Muscle layer of colon (tissue), 2 donors: ENCODE measurements at regions not wholly inside any gene's neighbourhood (a gene's known extent, or its start where the extent isn't known, plus 50 kb on each side); places are given as distances from the start of the nearest gene placed in this dataset.

Experiments used
- H3K27ac ChIP-seq: one replicate; pipeline ENCODE4 v1.7.0; 2013; ENCODE audit warnings: low read depth, mild to moderate bottlenecking, low read length, moderate library complexity
- H3K27me3 ChIP-seq, 2 donors: one replicate each; pipeline ENCODE4 v1.7.0; 2013; ENCODE audit warnings: low read length in 2 of 2, mild to moderate bottlenecking in 2 of 2; ENCODE audit not compliant: insufficient read depth in 2 of 2, control insufficient read depth in 1 of 2
- H3K36me3 ChIP-seq: one replicate; pipeline ENCODE4 v1.7.0; 2013; ENCODE audit warnings: mild to moderate bottlenecking, low read length; ENCODE audit not compliant: insufficient read depth
- H3K4me1 ChIP-seq: one replicate; pipeline ENCODE4 v1.7.0; 2013; ENCODE audit warnings: mild to moderate bottlenecking, low read length; ENCODE audit not compliant: insufficient read depth
- H3K4me3 ChIP-seq, 2 donors: one replicate each; pipeline ENCODE4 v1.7.0; 2013; ENCODE audit warnings: low read length in 2 of 2, low read depth in 1 of 2, mild to moderate bottlenecking in 1 of 2, moderate library complexity in 1 of 2
- H3K9ac ChIP-seq: one replicate; pipeline ENCODE4 v1.7.0; 2013; ENCODE audit warnings: low read length
- H3K9me3 ChIP-seq: one replicate; pipeline ENCODE4 v1.7.0; 2013; ENCODE audit warnings: mild to moderate bottlenecking, low read length
- donor health status: abdominal sarcoma.
- donor health status: Adenocarcinoma of cecum.

DNA sequence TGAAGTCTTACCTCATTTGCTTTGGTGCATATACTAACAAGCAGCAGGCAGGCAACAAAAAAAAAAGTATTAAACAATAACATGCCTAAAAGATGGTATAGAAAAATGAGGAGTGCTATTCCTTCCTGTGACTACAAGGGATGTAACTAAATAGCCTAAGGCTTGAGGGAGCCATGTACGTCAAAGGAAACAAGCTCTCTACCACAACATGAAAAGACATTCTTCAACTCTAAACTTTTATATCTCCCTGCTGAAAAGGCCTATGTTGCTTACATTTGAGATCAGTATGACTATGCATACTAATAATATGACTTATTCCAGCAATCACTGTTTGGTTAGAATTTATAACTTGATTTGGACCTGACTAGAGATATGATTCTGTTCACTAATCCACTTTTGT, 347.9 kb downstream of the ADCYAP1 start:
- H3K9ac ChIP-seq, result no peak overlapping the region
- H3K4me1 ChIP-seq, result no peaks in the 10 kb centered on the region
- no peaks in the 10 kb centered on the region for H3K36me3 ChIP-seq
- H3K9me3 ChIP-seq, result no peaks in the 10 kb centered on the region
- no peaks in the 10 kb centered on the region for H3K27me3 ChIP-seq
- H3K4me3 ChIP-seq, result no peak overlapping the region
- H3K27ac ChIP-seq, result no peak overlapping the region

DNA sequence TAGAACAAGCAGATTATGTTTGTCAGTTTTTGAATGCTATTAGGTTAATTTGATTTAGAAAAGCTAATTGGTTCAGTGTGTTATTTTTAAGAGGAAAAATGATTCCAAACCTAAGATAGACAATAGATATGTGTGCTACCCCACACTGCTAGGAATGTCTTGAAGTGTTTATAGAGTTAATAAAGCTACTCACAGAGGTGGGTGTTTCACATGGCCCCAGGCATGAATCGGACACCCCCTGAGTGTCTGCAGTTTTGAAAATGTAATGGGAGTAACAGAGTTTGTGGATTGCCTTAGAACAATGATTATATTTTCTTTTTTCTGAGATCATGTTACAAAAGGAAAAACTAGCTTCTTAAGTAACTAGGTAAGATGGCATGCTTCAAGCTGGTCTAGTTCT, 348.3 kb downstream of the ADCYAP1 start:
- no peaks in the 10 kb centered on the region for H3K36me3 ChIP-seq
- H3K4me1 ChIP-seq, result no peaks in the 10 kb centered on the region
- H3K9ac ChIP-seq, result no peak overlapping the region
- no peaks in the 10 kb centered on the region for H3K27me3 ChIP-seq
- no peak overlapping the region for H3K4me3 ChIP-seq
- H3K9me3 ChIP-seq, result no peaks in the 10 kb centered on the region
- H3K27ac ChIP-seq, result no peak overlapping the region

- Histone ChIP-seq H3K9ac (no peak overlapping the region), H3K4me3 (no peak overlapping the region), H3K36me3 (no peaks in the 10 kb centered on the region), H3K9me3 (no peaks in the 10 kb centered on the region), H3K4me1 (no peaks in the 10 kb centered on the region), H3K27me3 (no peaks in the 10 kb centered on the region), H3K27ac (no peak overlapping the region)
Measured at GRCh38 chr18:1253827-1254226, 349.2 kb downstream of the ADCYAP1 start.

DNA sequence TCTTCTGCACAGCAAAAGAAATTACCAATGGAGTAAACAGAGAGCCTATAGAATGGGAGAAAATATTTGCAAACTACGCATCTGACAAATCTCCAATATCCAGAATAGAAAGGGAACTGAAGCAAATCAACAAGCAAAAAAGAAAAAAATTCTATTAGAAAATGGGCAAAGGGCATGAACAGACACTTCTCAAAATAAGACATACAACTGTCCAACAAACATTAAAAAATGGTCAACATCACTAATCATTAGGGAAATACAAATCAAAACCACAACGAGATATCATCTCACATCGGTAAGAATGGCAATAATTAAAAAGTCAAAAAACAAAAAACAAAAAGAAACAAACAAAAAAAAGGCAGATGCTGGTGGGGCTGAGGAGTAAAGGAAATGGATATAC, 356.4 kb downstream of the ADCYAP1 start:
- no peaks in the 10 kb centered on the region for H3K9me3 ChIP-seq
- no peaks in the 10 kb centered on the region for H3K36me3 ChIP-seq
- H3K4me1 ChIP-seq, result no peaks in the 10 kb centered on the region
- no peak overlapping the region for H3K9ac ChIP-seq
- no peak overlapping the region for H3K4me3 ChIP-seq
- no peaks in the 10 kb centered on the region for H3K27me3 ChIP-seq
- H3K27ac ChIP-seq, result no peak overlapping the region

GRCh38 chr18:1267021-1267420, 362.4 kb downstream of the ADCYAP1 start:
- Histone ChIP-seq H3K9ac (no peak overlapping the region), H3K36me3 (no peaks in the 10 kb centered on the region), H3K27me3 (no peaks in the 10 kb centered on the region), H3K27ac (no peak overlapping the region), H3K4me3 (no peak overlapping the region), H3K9me3 (no peaks in the 10 kb centered on the region), H3K4me1 (no peaks in the 10 kb centered on the region)

- Histone ChIP-seq H3K9me3 (no peaks in the 10 kb centered on the region), H3K4me3 (no peak overlapping the region), H3K9ac (no peak overlapping the region), H3K36me3 (no peaks in the 10 kb centered on the region), H3K27me3 (no peaks in the 10 kb centered on the region), H3K4me1 (no peaks in the 10 kb centered on the region), H3K27ac (no peak overlapping the region)
Measured at GRCh38 chr18:1270081-1270480, 365.4 kb downstream of the ADCYAP1 start.

DNA sequence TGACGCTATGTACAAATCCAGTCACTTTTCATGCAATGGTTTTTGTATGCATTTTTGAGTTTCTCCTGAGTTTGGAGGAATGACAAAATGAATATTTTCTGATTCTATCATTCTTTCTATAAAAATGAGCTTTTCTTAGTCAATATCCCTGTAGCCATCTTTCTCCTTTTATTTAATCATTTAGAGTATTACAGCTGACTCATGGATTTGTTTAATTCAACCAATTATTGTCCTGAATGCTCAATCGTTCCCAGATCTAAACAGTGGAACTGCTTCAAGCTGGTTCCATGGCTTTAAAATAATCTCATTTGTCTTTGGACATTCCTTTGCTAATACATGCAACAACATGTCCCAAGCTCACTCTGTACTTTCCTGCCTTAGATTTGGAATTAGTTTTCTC, 368.8 kb downstream of the ADCYAP1 start:
- H3K27ac ChIP-seq, result no peak overlapping the region
- no peaks in the 10 kb centered on the region for H3K27me3 ChIP-seq
- H3K9ac ChIP-seq, result no peak overlapping the region
- no peak overlapping the region for H3K4me3 ChIP-seq
- no peaks in the 10 kb centered on the region for H3K4me1 ChIP-seq
- no peaks in the 10 kb centered on the region for H3K36me3 ChIP-seq
- H3K9me3 ChIP-seq, result no peaks in the 10 kb centered on the region

DNA sequence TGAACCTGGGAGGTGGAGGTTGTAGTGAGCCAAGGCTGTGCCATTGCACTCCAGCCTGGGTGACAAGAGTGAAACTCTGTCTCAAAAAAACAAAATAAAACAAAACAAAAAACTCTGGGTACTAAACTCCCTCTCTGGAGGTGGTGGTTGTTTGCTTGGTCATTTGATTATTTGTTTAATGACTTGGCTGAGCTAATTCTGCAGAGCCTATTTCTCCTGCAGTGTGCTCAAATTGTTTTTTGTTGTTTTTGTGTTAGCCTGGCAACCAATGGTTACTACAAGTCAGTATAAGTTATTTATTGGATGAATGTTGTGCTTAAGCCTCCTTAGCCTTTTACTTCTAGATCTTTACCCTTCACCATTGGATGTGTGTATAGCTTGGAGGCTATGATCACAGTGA, 387.5 kb downstream of the ADCYAP1 start:
- H3K27me3 ChIP-seq, result no peaks in the 10 kb centered on the region
- H3K36me3 ChIP-seq, result no peaks in the 10 kb centered on the region
- H3K27ac ChIP-seq, result no peak overlapping the region
- no peak overlapping the region for H3K4me3 ChIP-seq
- H3K9me3 ChIP-seq, result no peaks in the 10 kb centered on the region
- no peaks in the 10 kb centered on the region for H3K4me1 ChIP-seq
- no peak overlapping the region for H3K9ac ChIP-seq

DNA sequence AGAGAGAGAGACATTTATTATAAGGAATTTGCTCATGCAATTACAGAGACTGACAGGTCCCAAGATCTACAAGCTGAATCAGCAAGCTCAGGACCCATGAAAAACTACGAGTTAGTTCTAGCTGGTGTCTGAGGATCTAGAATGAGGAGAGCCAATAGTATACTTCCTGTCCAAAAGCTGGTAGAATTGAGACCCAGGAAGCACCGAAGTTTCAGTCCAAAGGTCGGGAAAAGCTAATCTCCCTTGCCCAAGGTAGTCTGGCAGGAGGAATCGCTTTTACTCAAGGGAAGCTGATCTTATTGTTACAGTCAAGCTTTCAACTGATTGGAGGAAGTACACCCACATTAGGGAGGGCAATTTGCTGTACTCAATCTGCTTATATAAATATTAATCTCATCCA, 389.6 kb downstream of the ADCYAP1 start:
- no peak overlapping the region for H3K9ac ChIP-seq
- no peaks in the 10 kb centered on the region for H3K36me3 ChIP-seq
- no peak overlapping the region for H3K27ac ChIP-seq
- H3K9me3 ChIP-seq, result no peaks in the 10 kb centered on the region
- no peak overlapping the region for H3K4me3 ChIP-seq
- no peaks in the 10 kb centered on the region for H3K4me1 ChIP-seq
- H3K27me3 ChIP-seq, result no peaks in the 10 kb centered on the region

DNA sequence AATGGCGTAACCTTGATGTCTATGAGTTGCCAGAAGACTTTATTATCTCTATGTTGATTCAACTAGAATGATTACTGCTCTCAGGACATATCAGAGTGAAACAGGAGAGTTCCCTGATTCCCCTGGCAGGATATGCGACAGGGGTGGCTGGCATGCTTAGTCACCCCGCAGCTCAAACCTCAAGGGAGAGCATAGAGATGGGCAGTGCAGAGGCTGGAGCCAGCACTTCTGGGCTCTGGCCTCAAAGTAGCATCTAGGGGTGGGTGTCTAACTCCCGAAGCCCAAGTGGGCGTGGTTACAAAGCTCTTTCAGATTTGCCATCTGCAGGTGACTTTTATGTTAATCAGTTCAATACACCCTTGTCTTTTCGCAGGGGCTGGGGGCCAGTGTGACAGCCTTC, 391.6 kb downstream of the ADCYAP1 start:
- Histone ChIP-seq H3K4me3 (no peak overlapping the region), H3K27me3 (no peaks in the 10 kb centered on the region), H3K9ac (no peak overlapping the region), H3K9me3 (no peaks in the 10 kb centered on the region), H3K27ac (no peak overlapping the region), H3K4me1 (no peaks in the 10 kb centered on the region), H3K36me3 (no peaks in the 10 kb centered on the region)

GRCh38 chr18:1302861-1303260, 398.2 kb downstream of the ADCYAP1 start:
- H3K4me3 ChIP-seq, result no peak overlapping the region
- no peaks in the 10 kb centered on the region for H3K4me1 ChIP-seq
- H3K9ac ChIP-seq, result no peak overlapping the region
- no peak overlapping the region for H3K27ac ChIP-seq
- H3K27me3 ChIP-seq, result no peaks in the 10 kb centered on the region
- no peaks in the 10 kb centered on the region for H3K9me3 ChIP-seq
- H3K36me3 ChIP-seq, result no peaks in the 10 kb centered on the region

DNA sequence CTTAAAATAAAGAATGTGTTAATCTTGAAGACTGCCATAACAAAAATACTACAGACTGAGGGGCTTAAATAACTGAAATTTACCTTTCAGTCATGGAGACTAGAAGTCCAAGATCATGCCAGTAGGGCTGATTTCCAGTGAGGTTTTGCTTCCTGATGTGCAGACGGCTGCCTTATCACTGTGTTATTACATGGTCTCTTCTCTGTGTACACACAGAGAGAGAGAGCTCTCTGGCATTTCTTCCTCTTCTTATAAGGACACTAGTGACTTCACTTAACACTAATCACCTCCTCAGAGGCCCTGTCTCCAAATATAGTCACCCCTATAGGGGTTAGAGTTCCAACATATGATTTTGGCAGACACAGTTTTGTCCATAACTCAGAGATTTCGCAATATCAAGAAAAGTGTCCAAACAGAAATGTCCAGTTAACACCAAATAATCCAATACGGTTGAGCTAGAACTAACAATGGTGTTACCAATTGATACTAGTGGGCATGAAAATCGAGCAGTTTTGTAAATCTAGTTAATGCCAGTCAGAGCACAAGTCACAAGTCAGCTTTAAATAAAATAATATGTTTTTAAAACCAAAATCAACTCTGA, 399.8 kb downstream of the ADCYAP1 start:
- Histone ChIP-seq H3K9ac (no peak overlapping the region), H3K27ac (no peak overlapping the region), H3K36me3 (no peaks in the 10 kb centered on the region), H3K27me3 (no peaks in the 10 kb centered on the region), H3K4me1 (no peaks in the 10 kb centered on the region), H3K4me3 (no peak overlapping the region), H3K9me3 (no peaks in the 10 kb centered on the region)
